Astrocyte (in vitro differentiated cells and primary cell): ENCODE measurements at regions not wholly inside any gene's neighbourhood (a gene's known extent, or its start where the extent isn't known, plus 50 kb on each side); places are given as distances from the start of the nearest gene placed in this dataset.

Source experiments
- CTCF ChIP-seq: IDR thresholded peaks from 2 replicates; pipeline ENCODE4 v1.5.1; 2011; ENCODE audit warnings: low read depth, mild to moderate bottlenecking, inconsistent platforms, low read length, moderate library complexity; ENCODE audit not compliant: insufficient read depth
- EZH2 ChIP-seq: IDR thresholded peaks from 2 replicates; pipeline ENCODE4 v1.6.1; 2012; ENCODE audit warnings: mild to moderate bottlenecking, low read length, inconsistent platforms; ENCODE audit not compliant: insufficient read depth

- TF ChIP-seq CTCF = no peak
- TF ChIP-seq EZH2 = no peak
Measured at GRCh38 chr13:81609335-81609734, 1268.4 kb upstream of the SPRY2 start.
